ENCODE measurements at regions not wholly inside any gene's neighbourhood (a gene's known extent, or its start where the extent isn't known, plus 50 kb on each side); places are given as distances from the start of the nearest gene placed in this dataset.

GRCh38 chr7:85275204-85275603 is 88.3 kb upstream of the SEMA3D start:
- TF ChIP-seq, protein P1, sequence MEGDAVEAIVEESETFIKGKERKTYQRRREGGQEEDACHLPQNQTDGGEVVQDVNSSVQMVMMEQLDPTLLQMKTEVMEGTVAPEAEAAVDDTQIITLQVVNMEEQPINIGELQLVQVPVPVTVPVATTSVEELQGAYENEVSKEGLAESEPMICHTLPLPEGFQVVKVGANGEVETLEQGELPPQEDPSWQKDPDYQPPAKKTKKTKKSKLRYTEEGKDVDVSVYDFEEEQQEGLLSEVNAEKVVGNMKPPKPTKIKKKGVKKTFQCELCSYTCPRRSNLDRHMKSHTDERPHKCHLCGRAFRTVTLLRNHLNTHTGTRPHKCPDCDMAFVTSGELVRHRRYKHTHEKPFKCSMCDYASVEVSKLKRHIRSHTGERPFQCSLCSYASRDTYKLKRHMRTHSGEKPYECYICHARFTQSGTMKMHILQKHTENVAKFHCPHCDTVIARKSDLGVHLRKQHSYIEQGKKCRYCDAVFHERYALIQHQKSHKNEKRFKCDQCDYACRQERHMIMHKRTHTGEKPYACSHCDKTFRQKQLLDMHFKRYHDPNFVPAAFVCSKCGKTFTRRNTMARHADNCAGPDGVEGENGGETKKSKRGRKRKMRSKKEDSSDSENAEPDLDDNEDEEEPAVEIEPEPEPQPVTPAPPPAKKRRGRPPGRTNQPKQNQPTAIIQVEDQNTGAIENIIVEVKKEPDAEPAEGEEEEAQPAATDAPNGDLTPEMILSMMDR (IDR thresholded peaks at IDR 0.05; ENCODE audit: insufficient read depth, low read length, poor library complexity, severe bottlenecking), result no peak
- no peak for TF ChIP-seq EZH2phosphoT487 (conservative IDR thresholded peaks at IDR 0.05; ENCODE audit: low read length)

Data from SU-DHL-6 (cell line).